Natural killer cell (primary cell): ENCODE measurements at regions not wholly inside any gene's neighbourhood (a gene's known extent, or its start where the extent isn't known, plus 50 kb on each side); places are given as distances from the start of the nearest gene placed in this dataset.

Source experiments
- ATAC-seq, 3 donors: fragments of 150-1000 bp in 2 of 3; fragments of 200-7000 bp in 1 of 3; cut with Tn5 transposase; 1 replicate in 1 of 3; 2 replicates in 2 of 3; pipeline ENCODE4 v1.10.0; 2021; ENCODE audit warnings: mild to moderate bottlenecking in 2 of 3, moderate library complexity in 2 of 3
- DNase-seq, 2 donors: peaks; one replicate each; pipeline versions ENCODE4 v3.0.0 to v3.0.0-alpha.2; 2013 to 2021; ENCODE audit warnings: mixed read lengths in 1 of 2
- H3K27ac ChIP-seq: one replicate; pipeline ENCODE4 v1.5.1; 2013; ENCODE audit warnings: mild to moderate bottlenecking, low read length
- H3K27me3 ChIP-seq: one replicate; pipeline ENCODE4 v1.6.1; 2013; ENCODE audit warnings: low read length; ENCODE audit not compliant: control insufficient read depth, insufficient read depth
- H3K36me3 ChIP-seq: one replicate; pipeline ENCODE4 v1.6.1; 2013; ENCODE audit warnings: low read length; ENCODE audit not compliant: control insufficient read depth, insufficient read depth
- H3K4me1 ChIP-seq: one replicate; pipeline ENCODE4 v1.6.1; 2013; ENCODE audit warnings: low read length; ENCODE audit not compliant: control insufficient read depth, insufficient read depth
- H3K4me3 ChIP-seq: one replicate; pipeline ENCODE4 v1.5.1; 2013; ENCODE audit warnings: low read length
- H3K9me3 ChIP-seq: one replicate; pipeline ENCODE4 v1.6.1; 2013; ENCODE audit warnings: low read length; ENCODE audit not compliant: control insufficient read depth, insufficient read depth
- H3K27ac Mint-ChIP-seq, 2 donors: one replicate each; pipeline ENCODE4 v1.8.0; 2022; ENCODE audit warnings: mild to moderate bottlenecking in 2 of 2, mixed read lengths in 2 of 2, moderate library complexity in 1 of 2
- H3K27me3 Mint-ChIP-seq, 2 donors: one replicate each; pipeline ENCODE4 v1.8.0; 2022; ENCODE audit warnings: low read depth in 2 of 2, mixed read lengths in 2 of 2
- H3K36me3 Mint-ChIP-seq: one replicate; pipeline ENCODE4 v1.8.0; 2022; ENCODE audit warnings: mixed read lengths
- H3K4me1 Mint-ChIP-seq, 2 donors: one replicate each; pipeline ENCODE4 v1.8.0; 2022; ENCODE audit warnings: mixed read lengths in 2 of 2
- H3K4me3 Mint-ChIP-seq: one replicate; pipeline ENCODE4 v1.8.0; 2022; ENCODE audit warnings: mild to moderate bottlenecking, moderate library complexity, mixed read lengths
- H3K9me3 Mint-ChIP-seq, 2 donors: one replicate each; pipeline ENCODE4 v1.8.0; 2022; ENCODE audit warnings: mixed read lengths in 2 of 2
- WGBS: methylation state at CpG from one replicate; pipeline ENCODE4 v1.1.7; 2013; ENCODE audit warnings: missing lambda C conversion rate; ENCODE audit not compliant: insufficient coverage; 5-methylcytosine and 5-hydroxymethylcytosine counted together
- intact Hi-C: fragments of 100-400 bp; cut with micrococcal nuclease; formaldehyde crosslinking; loops from one replicate; pipeline ENCODE4 v1.14.2; 2022
- TF ChIP-seq, protein P1 (sequence below): fragments of 200-600 bp; IDR thresholded peaks from one replicate; pipeline ENCODE4 v1.8.0; 2022; ENCODE audit warnings: antibody characterized with exemption

DNA sequence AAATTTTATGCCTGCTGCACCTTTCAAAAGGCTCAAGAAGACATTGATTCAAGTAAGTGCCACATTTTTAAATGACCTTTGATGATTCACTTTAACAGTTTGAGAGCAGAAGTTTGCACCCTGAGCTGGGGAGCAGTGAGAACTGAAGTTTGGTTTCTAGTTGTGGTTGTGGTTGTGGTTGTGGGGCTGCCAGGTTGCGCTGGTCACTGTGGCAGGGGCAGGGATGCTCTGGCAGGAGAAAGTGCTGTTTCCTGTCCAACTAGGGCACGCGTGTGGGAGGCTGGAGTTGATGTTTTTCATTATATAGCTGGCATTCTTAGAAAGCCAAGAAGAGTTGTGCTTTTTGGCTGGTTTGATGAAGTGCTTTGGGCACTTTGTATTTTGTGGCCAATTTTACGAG, 339.7 kb upstream of the NR2F2 start:
- TF ChIP-seq, protein P1, sequence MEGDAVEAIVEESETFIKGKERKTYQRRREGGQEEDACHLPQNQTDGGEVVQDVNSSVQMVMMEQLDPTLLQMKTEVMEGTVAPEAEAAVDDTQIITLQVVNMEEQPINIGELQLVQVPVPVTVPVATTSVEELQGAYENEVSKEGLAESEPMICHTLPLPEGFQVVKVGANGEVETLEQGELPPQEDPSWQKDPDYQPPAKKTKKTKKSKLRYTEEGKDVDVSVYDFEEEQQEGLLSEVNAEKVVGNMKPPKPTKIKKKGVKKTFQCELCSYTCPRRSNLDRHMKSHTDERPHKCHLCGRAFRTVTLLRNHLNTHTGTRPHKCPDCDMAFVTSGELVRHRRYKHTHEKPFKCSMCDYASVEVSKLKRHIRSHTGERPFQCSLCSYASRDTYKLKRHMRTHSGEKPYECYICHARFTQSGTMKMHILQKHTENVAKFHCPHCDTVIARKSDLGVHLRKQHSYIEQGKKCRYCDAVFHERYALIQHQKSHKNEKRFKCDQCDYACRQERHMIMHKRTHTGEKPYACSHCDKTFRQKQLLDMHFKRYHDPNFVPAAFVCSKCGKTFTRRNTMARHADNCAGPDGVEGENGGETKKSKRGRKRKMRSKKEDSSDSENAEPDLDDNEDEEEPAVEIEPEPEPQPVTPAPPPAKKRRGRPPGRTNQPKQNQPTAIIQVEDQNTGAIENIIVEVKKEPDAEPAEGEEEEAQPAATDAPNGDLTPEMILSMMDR: no peak
- Histone ChIP-seq H3K27ac (no peak overlapping the region), H3K4me1 (peaks cover 25% of the 10 kb centered on the region), H3K27me3 (peaks cover 29% of the 10 kb centered on the region), H3K4me3 (no peak overlapping the region), H3K36me3 (no peaks in the 10 kb centered on the region), H3K9me3 (no peaks in the 10 kb centered on the region)
- peak; percentile 49 to 85 (median 61) for ATAC-seq
- DNase-seq: peak; percentile 4 to 46
- intact Hi-C loops: loop anchor here (2.0 kb wide), 1 partner anchor 126 kb away; no protein-coding TSS in a partner anchor
- Mint-ChIP-seq H3K27me3 (peaks cover 26 to 43% of the 10 kb centered on the region in 2 donors), H3K4me1 (peaks cover 54 to 59% of the 10 kb centered on the region in 2 donors), H3K27ac (peak overlapping the region; percentile 39 to 80), H3K4me3 (peak overlapping the region; percentile 58), H3K9me3 (no peaks in the 10 kb centered on the region), H3K36me3 (no peaks in the 10 kb centered on the region)
- 26% methylated on average over 4 of the region's 4 CpGs for WGBS

DNA sequence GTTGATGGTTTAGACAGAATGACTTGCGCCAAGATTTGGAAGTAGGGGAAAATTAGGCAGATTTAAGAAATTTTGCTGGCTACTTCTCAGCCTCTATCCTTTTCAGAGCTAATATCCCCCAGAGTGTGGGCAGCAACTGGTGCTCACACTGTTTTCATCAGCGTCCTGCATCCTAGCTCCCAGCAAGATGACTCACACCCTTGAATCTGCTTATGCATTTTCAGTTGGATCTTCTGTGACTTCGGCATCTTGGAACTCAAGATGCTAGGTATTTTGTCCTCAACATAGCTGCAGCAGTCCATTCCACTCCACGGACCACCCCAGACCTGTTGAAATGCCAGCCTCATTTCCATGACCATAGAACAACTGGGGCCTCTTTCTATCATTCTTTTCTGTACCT, 336.1 kb upstream of the NR2F2 start:
- TF ChIP-seq, protein P1: no peak
- Histone ChIP-seq H3K27ac (no peak overlapping the region), H3K9me3 (no peaks in the 10 kb centered on the region), H3K36me3 (no peaks in the 10 kb centered on the region), H3K4me1 (peaks cover 15% of the 10 kb centered on the region), H3K4me3 (no peak overlapping the region), H3K27me3 (peaks cover 11% of the 10 kb centered on the region)
- Mint-ChIP-seq H3K4me1 (peaks cover 41 to 53% of the 10 kb centered on the region in 2 donors), H3K27me3 (peaks cover 22 to 33% of the 10 kb centered on the region in 2 donors), H3K27ac (no peak overlapping the region), H3K9me3 (no peaks in the 10 kb centered on the region), H3K4me3 (no peak overlapping the region), H3K36me3 (no peaks in the 10 kb centered on the region)
- 88% methylated on average over 4 of the region's 4 CpGs for WGBS
- intact Hi-C loops: no loop called here
- DNase-seq: no peak
- ATAC-seq: no peak

DNA sequence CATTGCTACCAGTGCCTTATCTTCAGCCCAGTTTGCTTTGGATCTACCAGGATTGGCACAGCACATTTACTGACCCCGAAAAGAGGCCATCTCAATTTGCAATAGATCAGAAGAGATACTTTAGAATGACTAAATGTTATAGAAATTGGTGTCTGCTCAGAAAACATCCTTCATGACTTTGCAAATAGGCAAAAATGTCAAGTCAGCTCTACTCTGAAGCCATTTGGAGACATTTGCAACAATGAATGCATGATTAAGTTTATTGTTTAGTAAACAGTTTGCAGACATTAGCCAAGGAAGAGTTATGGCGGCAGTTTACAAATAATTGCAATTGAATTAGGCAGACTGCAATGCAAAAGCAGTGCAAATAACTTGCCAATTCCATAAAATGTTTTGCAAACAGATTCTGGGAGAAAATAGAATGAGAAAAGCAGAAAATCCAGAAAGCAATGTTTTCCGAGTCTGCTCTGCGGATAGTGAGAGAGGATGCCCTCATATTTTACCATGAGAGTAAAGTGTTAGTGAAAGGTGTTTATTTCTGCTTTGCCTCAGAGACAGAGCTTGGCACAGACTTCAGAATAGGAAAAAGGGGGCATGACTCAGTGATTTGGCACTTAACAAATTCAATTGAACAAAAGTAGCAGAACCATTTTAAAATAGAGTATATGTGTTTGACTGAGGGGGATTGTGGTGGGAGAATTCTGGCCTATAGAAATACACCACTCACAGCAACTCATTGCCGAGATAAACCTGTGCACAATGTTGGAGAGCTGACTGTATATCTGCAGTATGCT, 334.9 kb upstream of the NR2F2 start:
- Histone ChIP-seq H3K9me3 (no peaks in the 10 kb centered on the region), H3K27me3 (peaks cover 6% of the 10 kb centered on the region), H3K4me1 (peaks cover 7% of the 10 kb centered on the region), H3K4me3 (no peak overlapping the region), H3K36me3 (no peaks in the 10 kb centered on the region), H3K27ac (no peak overlapping the region)
- TF ChIP-seq, protein P1: no peak
- no peak for DNase-seq
- H3K9me3 Mint-ChIP-seq: no peaks in the 10 kb centered on the region
- H3K27me3 Mint-ChIP-seq: peaks cover 18 to 43% of the 10 kb centered on the region in 2 donors
- intact Hi-C loops: no loop called here
- no peak for ATAC-seq
- no peak overlapping the region for H3K4me3 Mint-ChIP-seq
- WGBS: 93% methylated on average over 4 of the region's 5 CpGs
- no peaks in the 10 kb centered on the region for H3K36me3 Mint-ChIP-seq
- peaks cover 29 to 41% of the 10 kb centered on the region in 2 donors for H3K4me1 Mint-ChIP-seq
- H3K27ac Mint-ChIP-seq: no peak overlapping the region
